AG08396 (cell line): ENCODE measurements at regions not wholly inside any gene's neighbourhood (a gene's known extent, or its start where the extent isn't known, plus 50 kb on each side); places are given as distances from the start of the nearest gene placed in this dataset.

Experiments
- DNase-seq: peaks from one replicate; pipeline ENCODE4 v3.0.0; 2012; ENCODE audit warnings: low spot score, mixed read lengths

GRCh38 chr5:135235551-135236227, 163.3 kb downstream of the MACROH2A1 start:
- DNase-seq, result no peak

DNA sequence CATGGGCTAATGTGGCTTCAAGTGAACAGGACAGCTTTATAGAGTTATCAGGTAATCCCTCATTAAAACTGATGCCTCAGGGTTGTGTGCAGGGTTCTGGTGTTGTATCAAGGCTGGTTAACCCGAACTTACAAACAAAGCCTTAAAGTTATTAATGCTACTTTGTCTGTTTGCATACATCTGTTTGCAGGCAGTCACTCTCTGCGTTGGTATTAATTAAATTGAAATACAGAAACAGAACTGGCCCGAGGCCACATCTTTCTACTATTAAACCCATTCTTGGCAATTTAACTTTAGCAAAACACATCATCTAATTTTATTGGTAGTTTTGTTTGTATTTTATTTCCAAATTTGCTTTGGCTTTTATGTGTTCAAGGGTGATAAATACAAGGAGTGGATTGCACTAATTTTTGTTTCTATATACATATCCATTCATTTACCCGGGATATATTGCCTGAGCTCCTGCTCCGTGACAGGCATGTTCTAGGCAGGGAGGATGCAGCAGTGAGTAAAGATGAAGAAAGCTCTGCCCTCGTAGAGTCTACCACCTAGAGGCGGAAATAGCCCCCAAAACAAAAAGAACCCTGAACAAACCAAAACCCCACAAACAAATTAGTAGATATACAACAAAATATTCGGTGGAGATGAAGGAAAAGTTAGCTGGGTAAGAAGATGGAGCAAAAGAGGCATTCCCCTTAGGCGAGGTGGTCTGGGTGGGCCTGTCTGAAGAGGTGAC, 164.2 kb downstream of the MACROH2A1 start:
- no peak for DNase-seq

DNA sequence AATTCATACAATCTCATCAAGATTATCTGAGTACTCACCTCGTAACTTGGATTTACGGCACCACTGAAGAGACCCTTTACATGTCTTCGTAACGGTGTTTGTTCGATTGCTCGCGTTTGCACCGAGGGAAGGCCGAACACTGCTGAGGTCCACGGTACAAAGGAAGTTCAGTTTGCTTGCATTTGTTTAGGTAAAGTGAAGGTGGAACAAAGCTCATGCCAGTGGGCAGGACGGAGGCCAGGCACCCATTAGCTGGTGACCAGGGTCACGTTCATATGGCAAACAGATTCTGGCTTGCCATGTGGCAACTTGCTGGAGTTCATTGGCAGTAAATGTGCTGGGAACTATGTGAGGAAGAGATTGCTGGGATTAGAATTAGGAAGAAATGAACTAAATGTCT, 164.8 kb downstream of the MACROH2A1 start:
- no peak for DNase-seq

GRCh38 chr5:135233477-135233876, 165.6 kb downstream of the MACROH2A1 start:
- no peak for DNase-seq

DNA sequence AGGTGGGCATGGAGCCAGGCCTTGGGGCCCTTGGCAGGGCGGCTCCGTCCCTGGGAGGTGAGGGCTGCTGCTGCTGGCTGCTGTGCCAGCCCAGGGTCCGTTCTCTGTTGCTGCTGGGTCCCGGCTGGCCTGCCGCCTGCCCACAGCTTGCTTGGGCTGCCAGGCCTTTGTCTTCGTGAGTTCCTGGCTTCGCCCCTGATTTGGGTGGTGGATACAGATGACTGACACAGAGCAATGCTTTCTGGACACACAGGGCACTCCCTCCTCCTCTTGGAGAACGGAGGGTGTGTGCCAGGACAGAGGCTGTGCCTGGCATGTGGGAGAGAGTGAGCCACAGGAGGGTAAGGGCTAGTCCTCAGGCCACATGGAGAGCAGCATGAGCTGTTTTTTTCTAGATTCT, 166.1 kb downstream of the MACROH2A1 start:
- DNase-seq, result no peak

DNA sequence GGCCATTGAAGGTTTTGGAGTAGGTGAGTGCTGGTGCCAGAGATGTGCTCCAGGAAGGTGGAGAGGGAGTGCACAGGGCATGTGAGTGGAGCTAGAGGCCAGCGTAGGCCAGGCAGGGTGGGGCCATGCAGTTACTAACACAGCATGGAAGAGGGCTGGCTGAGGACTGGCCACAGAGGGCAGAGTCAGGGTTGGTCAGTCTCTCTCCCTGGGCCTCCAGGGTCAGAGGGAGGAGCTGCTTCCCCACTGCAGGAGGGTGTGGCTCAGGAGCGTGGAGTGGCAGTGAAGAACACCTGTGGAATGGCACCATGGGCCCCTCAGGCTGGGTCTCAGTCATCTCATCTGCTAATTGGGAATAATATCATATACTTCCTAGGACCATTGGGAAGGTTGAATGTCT, 167.7 kb downstream of the MACROH2A1 start:
- no peak for DNase-seq

DNA sequence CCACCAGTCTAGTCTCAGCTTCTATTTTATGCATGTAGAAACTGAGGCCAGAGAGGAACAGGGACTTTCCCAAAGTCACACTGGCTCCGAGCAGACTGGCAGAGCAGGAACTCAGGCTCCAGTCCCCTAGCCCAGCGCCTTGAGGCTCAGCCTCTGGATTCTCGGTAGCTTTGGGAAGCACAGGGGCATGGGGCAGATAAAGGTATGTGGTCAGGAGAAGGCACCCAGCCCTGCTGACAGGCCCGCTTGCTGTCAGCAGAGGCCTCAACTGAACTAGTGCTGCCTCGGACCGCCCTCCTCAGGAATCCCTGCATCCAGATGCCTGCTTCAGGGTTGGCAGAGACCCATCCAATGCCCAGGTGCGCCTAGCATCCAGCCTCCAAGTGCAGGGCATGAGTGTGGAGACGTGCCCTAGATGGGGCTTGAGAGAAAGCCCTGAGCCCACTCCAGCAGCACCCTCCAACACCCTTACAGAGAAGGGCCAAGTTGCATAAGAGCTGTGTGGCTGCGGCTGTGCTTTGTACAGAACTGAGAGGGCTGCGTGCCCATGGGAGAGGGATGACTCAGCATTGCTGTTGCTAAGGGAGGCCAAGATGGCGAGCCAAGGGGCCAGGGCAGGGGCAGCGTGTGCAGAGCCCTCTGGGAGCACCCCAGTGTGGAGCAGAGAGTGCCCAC, 168.6 kb downstream of the MACROH2A1 start:
- peak; percentile 60 for DNase-seq

GRCh38 chr5:135229679-135230132, 169.3 kb downstream of the MACROH2A1 start:
- no peak for DNase-seq

DNA sequence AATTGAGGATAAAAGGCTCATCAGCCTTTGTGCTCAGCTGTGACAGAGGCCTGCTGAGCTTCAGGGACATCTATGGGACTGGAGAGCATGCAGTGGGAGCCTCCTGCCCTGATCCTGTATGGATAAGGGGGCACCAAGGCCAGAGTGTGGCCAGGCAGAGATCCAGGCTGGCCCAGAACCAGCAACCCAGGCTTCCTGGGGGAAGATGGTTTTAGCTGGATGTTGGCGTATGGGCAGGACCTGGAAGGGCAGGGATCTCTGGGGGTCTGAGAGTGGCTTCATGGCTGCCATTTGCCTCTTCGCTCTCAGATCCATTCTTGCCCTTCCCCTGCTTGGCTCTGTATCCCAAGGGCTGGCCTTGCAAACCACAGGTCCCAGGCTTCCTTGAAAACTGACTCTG, 169.9 kb downstream of the MACROH2A1 start:
- no peak for DNase-seq

- no peak for DNase-seq
Observed at GRCh38 chr5:135228222-135228621, 170.8 kb downstream of the MACROH2A1 start.

GRCh38 chr5:135227064-135228022, 171.7 kb downstream of the MACROH2A1 start:
- no peak for DNase-seq

GRCh38 chr5:135225856-135226560, 173.0 kb downstream of the MACROH2A1 start:
- no peak for DNase-seq

- no peak for DNase-seq
Observed at GRCh38 chr5:135223891-135224625, 175.0 kb downstream of the MACROH2A1 start.

GRCh38 chr5:135223404-135223803, 175.6 kb downstream of the MACROH2A1 start:
- DNase-seq, result no peak

DNA sequence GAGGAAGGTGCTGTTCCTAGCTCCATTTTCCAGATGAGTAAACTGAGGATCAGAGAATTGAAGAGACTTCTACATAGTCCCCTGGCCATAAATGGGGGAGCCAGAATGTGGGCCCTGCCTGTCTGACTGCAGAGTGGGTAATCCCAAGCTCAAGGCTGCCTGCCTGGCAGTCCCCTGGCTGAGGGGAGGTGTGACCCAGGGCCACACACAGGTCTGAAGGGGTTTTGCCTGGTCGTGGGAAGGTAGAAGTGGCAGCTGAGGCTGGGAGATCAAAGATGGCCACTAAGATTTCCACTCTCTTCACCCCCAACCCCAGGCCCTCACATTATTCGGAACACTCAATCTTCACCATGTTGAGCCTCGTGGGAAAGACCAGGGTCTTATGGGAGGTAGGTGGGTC, 176.3 kb downstream of the MACROH2A1 start:
- DNase-seq, result no peak

- no peak for DNase-seq
Observed at GRCh38 chr5:135222171-135222681, 176.8 kb downstream of the MACROH2A1 start.

DNA sequence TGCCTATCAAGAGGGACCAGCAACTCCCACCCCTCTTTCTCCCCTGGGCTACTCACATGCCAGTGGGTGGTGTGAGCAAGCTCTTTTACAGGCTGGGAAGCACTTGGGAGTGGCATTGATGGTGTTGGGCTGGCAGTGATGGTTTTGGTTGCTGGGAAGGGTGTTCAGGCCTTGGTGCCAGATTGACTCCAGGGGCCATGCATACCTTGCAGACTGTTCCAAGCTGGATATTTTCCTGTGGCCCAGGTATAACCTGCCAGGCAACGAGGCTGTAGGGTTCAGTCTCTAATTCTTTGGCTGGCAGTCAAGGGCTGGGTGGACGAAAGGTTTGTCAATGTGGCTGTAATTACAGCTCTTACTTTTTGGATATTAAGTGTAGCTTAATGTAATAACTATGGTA, 177.3 kb downstream of the MACROH2A1 start:
- no peak for DNase-seq

GRCh38 chr5:135221187-135221473, 177.9 kb downstream of the MACROH2A1 start:
- DNase-seq, result no peak

DNA sequence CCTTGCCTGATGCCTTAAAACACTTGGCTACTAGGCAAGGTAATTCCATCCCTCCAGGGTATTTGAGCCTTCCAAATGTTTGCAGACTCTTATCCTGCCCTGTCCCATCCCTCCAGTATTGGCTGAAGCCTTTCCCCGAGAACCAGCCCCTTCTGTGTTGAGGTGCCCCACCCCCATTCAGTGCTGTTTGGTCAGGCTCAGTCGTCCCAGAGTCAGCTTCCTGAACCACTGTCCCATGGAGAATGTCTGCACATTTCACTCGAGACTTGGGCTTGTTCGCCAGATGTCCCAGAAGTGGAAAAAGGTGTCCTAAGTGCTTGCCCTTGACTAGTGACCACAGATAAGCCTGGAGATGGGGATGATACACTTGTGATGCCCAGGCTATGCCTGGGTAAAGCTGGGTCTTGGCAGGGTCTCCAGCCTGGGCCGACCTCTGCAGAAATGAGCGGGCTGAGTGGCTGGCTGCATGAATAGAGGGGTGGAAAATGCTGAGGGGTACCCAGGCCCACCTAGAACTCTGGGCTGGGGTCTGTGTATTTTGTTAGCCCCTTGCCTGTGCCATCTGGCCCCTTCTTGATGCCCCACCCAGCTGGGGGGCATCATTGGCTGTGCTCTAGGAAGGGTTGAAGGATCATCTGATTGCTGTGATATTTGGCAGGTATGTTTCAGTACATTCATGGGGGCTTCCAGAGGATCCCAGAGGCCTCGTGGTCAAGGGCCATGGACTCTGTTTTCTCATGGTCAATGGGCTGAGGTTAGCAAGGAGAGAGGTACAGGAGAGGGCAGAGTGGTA, 178.4 kb downstream of the MACROH2A1 start:
- DNase-seq, result no peak

GRCh38 chr5:135219868-135220267, 179.2 kb downstream of the MACROH2A1 start:
- no peak for DNase-seq
